HG02763 (cell line): ENCODE measurements at regions not wholly inside any gene's neighbourhood (a gene's known extent, or its start where the extent isn't known, plus 50 kb on each side); places are given as distances from the start of the nearest gene placed in this dataset.
"Not testable (repeated sequence)": the region's sequence is repeated elsewhere in the genome, so short reads cannot be mapped to it uniquely, and the experiment has no call there.

Experiments used
- ATAC-seq: cut with Tn5 transposase; IDR thresholded peaks from one replicate; pipeline ENCODE4 v1.9.1; 2021; ENCODE audit warnings: mild to moderate bottlenecking, moderate library complexity; ENCODE audit not compliant: unreplicated experiment

DNA sequence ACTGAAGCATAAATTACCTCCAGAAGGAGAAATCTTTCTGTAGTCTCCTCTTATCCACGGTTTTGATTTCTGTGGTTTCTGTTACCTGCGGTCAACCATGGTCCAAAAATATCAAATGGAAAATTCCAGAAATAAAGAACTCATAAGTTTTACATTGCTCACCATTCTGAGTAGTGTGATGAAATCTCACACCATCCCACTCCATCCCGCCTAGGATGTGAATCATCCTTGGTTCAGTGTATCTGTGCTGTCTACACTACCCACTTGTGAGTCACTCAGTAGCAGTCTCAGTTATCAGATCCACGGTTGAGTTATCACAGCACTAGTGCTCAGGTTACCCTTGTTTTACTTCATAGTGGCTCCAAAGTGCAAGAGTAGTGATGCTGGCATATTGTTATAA, 371.2 kb downstream of the NFIB start:
- no peak for ATAC-seq

DNA sequence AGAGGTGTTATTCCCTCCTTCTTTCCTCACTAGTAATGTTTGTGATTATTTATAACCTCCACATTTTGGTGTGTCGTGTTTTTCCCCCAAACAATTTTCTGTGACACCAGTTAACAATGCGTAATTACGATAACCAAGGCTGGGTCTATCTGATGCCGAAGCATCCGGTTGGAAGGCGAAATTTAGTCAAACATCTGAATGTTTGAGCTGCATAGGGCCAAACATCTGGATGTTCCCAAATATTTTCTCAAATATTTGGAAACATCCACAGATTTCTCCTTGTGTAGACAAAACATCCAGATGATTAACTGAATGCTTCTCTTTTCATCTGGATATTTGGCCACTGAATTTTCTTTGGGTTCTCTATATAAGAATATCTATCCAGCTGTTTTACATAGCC, 371.7 kb downstream of the NFIB start:
- ATAC-seq = no peak

DNA sequence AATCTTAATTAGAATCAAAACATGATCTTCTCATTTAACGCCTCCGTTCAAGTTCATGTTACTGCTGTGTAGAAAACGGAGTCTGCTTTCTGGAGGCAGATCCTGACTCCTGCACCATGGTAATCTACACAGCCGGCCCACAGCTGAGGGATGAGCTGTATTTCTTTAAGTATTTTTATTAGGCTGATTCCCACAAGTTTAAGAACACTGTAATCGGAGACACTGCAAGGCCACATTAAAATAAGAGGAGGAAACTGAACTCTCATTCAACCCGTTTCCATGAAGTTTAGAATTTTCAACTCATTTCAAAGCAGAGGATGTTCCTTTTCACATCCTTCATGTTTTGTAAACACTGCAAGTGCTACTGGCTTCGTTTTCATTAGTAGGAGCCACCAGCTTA, 372.2 kb downstream of the NFIB start:
- ATAC-seq = no peak

DNA sequence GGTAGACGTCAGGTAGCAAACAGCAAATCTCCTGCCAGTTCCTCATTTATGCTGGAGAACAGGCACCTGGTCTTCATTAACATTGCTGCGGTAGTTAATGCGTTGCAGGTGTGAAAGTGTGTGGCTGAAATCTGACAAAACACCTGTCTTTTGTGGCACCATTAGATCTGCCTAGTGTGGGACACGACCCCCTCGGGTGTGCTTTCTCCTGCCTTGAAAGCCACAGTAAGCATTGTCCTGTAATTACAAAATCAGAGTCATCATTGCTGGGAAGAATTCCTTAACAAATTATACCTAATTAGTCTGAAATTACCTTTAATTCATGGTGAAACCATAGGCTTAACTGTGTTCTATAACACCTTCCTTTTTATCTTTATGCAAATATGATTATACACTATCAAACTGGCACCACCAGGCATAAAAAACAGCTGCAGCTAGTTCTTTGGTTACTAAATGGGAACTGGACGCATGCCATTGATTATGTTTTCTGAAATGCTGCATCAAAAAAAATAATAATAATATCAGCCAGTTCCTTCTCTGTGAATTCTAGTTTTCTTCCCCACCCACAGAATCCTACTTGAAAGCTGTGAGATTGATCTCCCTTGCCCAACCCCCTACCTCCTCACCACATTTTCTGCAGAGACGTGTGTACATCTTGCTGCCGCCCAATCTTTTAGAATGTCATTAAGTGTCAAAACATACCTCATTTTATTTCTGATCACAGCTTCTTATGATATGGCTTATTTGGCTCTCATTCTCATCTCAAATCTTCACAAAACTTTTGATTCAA, 374.0 kb downstream of the NFIB start:
- no peak for ATAC-seq

DNA sequence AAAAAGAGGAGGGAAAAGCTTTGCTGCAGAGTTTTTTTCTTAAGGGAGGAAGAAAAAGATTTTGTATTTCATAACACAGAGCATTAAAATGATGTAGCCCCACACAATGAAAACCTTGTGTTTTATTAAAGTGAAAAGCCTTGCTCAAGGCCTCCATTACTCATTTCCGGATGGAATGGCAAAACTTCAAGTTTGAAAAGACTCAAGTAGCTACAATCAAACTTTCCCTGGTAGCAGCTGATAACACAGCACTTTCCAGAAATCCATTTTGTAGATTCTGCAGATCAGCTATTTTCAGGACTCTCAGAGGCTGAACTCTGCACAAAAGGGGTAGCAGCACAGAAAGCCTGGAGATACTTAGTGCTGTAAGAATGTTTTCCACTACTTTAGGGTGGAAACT, 374.8 kb downstream of the NFIB start:
- no peak for ATAC-seq

DNA sequence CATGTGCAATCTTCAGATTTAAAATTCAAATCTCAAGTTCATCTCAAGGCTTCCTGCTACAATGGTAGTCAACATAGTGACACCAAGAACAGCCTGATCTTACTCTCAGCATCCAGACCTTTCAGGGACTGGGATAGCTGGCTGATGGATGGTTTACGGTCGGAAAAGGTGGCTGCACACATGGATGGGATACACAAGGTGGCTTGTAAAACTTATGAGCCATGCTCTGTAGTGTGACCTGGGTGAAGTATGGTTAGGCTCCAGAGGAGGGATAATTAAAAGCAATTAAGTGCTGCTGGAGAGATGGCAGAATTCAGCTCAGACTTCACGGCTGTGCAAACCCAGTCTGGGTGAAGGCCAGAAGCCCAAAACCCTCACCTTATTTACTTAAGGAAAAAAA, 379.5 kb downstream of the NFIB start:
- no peak for ATAC-seq

DNA sequence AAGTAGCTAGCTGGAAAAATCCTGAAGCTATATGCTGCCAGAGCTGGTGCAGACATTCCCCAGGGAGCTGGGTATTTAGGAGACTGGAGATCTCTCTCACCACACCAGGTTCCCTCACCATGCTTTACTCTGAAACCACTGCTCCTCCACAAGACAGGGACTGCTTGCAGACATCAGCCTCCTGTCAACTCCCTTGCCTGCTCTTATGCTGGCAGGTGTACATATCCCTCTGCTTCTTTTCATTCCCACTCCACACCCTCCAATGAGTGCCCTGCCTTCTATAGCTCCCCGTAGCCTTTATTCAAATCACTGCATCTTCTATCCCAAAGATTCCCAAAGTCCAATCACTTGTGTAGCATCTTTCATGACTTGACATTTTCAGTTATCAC, 380.7 kb downstream of the NFIB start:
- no peak for ATAC-seq

DNA sequence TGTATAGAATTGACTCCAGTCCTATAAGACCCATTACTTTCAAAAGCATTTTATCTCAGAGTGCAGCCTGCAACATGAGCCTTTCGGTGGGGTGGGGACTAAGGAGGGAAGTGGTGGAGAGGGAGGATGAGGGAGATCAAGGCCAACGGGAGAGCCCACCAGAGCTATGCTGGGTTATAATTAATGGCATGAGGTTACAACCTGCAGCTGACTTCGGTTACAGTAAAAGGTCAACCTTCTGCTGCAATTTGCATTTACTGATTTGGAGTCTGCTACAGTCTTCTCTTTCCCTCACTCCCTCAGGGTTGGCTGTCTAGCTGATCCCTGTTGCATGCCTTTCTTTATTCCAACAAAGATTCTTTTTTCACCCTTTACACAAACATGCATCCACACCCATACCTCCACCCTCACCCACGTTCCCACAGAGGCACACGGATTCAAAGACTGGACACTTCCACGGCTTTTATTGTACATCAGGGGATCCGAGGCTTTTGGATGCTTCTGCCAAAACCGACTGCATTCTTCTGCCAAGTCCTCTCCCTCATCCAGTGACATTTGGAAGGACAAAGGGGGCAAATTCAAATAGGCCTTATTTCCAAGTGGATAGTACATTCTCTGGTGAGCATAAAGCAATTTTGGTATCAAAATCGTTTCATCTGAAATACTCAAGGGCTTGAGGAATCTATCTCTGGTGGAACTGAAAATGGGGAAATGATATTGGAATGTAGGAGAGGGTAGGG, 381.2 kb downstream of the NFIB start:
- no peak for ATAC-seq

DNA sequence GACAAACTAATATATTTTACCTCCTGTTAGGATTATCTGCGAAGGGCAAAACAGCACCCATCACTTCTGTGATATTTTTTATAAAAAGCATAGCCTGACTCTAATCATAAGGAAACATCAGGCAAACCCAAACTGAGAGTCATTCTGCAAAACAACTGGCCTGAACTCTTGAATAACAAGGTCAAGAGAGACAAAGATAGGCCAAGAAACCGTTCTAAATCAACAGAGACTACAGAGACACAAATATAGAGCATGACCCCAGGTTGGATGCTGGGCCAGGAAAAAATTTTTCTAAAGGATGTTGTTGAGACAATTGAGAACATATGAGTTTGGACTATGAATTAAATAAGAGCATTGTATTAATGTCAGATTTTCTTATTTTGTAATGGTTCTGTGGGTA, 384.9 kb downstream of the NFIB start:
- no peak for ATAC-seq

DNA sequence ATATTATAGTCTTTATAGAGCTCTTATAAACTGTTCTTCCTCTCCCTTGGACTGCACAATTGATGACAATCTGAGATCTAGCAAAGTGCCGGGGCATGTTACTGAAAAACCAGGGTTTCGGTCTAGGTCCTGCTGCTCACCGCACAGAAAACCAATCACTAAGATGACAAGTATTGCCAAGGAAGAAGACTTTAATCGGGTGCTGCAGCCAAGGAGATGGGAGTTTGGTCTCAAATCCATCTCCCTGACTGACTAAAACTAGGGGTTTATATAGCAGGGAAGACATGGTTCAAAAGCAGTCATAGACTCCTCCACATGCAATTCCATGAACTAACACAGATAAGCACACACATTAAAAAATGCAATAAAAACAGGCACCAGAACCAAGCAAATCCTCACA, 390.6 kb downstream of the NFIB start:
- ATAC-seq = no peak

DNA sequence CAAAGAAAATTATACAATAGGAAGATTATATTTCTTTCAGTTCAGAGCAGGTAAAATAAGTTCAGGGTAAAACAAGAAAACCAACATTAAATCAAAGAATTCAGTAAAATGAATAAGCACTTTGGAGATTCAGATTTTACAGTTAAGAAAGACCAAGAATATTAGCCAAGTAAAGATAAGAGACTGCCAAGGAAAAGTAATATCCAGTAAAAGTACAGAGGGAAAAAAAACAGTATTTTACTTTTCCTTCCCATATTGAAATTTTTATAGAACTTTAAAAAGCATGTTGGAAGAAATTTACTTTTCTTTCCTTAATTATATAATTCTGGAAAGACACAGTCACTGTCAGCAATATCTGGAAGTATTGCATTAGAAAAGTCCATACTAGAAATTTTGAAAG, 393.4 kb downstream of the NFIB start:
- ATAC-seq = no peak

DNA sequence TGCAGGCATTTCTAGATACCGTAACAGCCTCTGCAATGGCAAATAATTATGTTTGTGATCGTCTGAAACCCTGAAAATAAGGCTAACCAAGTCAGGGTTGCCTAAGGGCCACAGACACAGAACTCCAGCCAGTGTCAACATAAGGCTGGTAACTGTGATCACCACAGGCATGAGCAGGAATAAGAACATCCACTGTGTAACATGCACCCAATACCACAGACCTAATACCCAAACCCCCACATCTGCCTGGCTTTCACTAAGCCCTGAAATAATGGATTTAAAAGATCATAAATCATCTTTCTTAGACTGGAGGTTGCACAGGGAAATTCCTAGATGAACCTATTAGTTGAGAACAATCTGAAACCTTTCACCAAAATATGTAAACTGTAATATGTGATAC, 394.5 kb downstream of the NFIB start:
- no peak for ATAC-seq

DNA sequence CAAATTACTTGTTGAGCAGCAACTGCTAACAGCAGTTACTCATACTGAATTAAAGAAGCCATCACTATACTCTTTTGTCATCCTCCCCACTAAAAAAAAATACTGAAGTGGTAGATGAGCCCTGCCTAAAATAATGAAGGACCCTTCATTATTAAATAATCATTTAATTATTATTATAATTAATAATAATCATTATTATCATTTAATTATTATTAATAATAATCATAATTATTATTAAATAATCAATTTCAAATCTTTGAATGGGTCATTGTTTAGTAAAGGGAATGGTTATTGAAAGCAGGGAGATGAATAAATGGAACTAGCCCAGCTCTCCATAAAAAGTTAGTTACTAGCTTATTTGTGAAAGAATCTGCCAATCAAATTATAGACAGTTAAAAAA, 396.4 kb downstream of the NFIB start:
- ATAC-seq = no peak

DNA sequence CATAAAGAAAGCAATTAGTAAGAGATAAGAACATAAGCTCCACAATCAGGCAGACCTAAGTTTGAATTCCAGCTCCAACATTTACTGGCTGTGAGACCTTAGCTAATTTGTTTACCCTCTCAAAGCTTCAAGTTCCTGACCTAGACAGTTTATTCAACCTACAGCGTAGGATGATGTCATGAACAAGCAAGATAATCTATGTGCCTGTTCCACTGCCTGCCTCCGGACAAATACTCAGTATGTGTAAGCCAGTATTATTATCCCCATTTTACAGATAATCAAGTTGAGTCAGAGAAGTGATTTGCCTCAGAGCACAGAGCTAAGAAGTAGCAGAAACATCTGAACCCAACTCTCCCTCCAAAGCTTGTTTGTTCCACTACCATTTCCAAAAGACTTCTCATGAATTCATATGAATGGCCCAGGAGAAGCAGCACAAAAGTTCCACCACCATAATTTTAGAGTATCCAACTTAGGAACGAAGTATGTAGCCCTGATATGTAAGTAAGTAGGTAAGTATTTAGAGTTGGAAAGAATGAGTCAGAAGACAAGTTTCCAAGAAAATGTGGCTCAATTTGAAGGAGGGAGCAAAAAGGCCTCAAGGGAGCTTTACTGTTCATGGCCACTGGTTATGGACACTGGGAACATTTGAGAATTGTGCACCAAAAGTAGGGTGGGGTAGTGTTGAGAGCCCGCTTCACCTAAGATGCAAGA, 398.2 kb downstream of the NFIB start:
- ATAC-seq = no peak

DNA sequence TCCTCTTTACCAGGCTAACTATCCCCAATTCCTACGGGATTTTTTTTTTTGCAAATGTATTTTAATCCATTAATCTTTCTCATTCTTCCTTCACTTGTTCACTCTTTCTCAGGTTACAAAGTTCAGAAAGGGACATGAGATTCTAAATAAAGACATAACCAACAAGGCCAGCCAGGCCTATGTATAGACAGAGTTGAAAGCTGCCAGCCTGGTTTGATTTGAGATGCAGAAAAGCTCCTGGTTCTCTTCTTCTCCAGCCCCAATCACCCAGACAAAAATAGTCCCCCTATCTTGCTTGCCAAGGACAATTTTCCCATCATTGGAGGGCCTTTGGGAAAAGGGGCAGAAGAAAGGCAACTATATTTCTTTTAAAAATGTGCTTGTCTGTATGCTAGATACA, 398.8 kb downstream of the NFIB start:
- no peak for ATAC-seq

DNA sequence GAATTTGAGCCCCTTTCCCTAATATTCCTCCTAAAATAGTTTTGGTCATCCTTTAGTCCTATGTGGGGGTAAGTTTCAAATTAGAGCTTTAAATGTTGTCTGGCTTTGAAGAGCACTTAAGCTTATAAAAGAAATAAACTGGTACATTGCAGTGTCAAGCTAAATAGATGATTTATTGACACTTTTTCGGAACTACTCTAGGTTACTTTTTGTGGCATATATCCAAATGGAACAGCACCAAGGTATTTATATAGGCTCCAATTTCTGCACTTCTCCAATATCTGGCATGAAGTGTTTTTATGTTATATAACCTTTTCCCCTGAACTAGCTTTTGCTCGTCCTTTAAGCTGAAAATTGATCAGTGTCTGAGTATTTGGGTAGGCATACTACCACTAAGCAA, 402.5 kb downstream of the NFIB start:
- no peak for ATAC-seq

DNA sequence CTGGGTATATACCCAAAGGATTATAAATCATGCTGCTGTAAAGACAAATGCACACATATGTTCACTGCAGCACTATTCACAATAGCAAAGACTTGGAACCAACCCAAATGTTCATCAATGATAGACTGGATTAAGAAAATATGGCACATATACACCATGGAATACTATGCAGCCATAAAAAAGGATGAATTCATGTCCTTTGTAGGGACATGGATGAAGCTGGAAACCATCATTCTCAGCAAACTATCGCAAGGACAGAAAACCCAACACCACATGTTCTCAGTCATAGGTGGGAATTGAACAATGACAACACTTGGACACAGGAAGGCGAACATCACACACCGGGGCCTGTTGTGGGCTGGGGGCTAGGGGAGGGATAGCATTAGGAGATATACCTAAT, 406.1 kb downstream of the NFIB start:
- not testable (repeated sequence) for ATAC-seq

DNA sequence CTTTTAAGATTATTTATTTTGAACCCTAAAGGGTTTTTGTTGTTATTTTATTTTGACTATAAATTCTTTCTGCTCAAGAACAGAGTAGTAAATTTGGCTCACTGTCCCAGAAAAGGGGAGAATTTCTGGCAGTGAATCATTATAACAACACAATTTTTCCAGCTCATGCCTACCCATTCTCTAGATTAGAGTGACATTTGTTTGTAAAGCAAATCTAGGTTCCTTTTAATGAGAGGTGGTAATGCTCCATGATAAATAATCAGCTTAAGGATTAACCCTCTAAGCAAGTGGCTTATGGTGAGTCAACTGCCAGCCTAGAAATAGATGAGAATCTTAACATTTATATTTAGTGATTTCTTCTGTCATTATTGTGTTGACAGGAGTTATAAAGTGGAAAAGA, 409.2 kb downstream of the NFIB start:
- no peak for ATAC-seq

DNA sequence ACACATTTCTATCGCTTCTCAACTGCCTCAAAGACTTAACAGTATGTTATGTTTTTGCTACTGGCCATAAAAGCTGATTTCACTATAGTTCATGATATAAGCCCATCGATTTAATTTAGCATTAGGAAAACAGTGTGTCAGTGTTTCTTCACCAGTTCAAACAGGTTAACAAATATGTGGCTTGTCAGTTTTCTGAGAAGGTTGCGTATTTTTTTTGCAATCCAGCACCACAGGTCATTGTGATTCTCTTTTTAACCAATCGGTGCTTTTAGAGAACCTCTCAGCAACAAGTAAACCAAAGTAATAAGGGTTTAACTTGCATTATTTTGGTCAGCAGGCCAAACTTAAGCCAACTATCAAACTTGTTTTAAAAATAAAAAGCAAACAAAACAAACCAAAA, 409.6 kb downstream of the NFIB start:
- ATAC-seq = no peak

DNA sequence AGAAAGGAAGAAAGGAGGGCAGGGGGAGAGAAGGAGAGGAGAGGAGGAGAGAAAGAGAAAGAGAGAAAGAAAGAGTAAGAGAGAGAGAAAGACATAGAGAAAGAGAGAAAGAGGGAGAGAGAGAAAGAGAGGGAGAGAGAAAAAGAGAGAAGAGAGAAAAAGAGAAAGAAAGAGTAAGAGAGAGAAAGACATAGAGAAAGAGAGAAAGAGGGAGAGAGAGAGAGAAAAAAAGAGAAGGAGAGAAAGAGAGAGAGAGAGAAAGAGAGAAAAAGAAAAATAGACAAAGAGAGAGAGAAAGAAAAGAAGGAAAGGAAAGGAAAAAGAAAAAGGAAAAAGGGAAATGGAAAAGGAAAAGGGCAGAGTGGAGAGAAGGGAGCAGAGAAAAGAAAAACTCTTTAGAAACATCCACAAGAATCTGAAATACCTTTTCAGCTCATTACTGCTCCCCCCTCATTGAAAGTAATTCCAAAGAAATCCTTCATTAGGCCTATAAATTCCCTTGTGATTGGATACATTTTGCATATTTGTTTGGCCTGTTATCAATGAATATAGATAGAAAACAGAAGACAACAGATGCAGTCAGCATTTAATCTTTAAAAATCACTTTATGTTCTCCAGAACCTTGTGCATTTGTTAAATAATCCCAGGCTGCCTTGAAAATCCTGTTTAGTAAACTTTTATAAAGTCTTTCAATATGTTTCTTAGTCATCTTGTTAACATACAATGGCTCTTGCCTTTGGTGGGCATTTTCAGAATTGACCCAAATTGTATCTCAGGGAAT, 411.5 kb downstream of the NFIB start:
- no peak for ATAC-seq

DNA sequence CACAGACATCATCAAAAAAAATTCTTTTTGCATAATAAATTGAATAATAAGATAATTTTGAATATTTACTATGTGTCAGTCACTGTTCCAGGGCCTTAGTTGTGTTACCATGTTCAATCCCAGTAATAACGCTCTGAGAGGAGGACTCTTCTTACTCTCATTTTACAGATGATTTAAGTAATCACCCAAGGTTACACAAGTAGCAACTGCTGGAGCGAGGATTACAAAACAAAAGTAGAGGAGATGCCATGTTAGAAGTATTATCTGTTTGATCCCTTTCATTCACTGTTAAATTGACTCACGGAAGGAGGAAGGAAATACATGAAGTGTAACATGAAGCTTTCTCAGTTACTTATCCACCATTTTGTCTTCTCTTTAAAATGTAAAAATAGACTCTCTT, 412.8 kb downstream of the NFIB start:
- no peak for ATAC-seq
